ENCODE measurements at regions not wholly inside any gene's neighbourhood (a gene's known extent, or its start where the extent isn't known, plus 50 kb on each side); places are given as distances from the start of the nearest gene placed in this dataset.

DNA sequence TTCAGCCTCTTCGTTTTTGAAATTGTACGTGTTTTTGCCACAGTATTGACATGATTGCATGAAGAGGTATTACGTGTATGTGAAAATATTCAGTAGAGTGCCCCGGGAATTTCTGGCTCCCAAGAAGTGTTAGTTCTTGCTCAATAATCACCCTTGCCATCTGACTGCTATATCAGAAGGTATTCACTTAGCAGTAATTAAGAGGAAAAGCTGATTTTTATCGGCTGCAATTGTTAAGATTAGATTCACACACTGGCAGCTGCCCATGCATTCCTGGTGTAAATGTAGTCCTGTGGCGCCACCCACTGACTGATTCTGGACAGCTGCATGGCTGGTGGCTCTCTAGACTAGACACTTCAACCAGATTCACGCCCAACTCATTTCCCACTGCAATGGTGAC lies 440.1 kb upstream of the ADAMTS16 start:
- intact Hi-C loops (cut with DNase I), result no loop called here
- peak; percentile 57 for ATAC-seq (ENCODE audit: poor library complexity)
- DNase-seq, result peak; percentile 57

GRCh38 chr5:4700871-4701270 lies 439.3 kb upstream of the ADAMTS16 start:
- intact Hi-C loops (cut with DNase I), result no loop called here
- DNase-seq, result no peak
- no peak for ATAC-seq (ENCODE audit: poor library complexity)

- intact Hi-C loops (cut with DNase I), result no loop called here
- ATAC-seq (ENCODE audit: poor library complexity) (no peak), DNase-seq (no peak)
Observed at GRCh38 chr5:4703931-4704458, 436.1 kb upstream of the ADAMTS16 start.

DNA sequence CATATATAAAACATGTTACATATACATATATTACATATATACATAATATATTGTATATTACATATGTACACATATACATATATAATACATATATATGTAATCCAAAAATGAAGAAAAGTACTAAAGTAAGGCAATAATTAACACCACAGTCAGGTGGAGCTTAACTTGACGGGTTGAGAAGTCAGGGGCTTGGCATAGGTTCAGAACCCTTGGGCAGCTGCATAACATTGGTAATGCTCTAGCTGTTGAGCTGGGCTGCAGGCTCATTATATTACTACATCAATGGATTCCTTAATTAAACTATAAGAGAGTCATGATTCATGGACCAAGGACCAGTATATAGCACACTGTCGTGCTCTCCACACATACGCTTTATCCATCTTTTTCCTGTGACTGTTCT lies 435.2 kb upstream of the ADAMTS16 start:
- no peak for DNase-seq
- no peak for ATAC-seq (ENCODE audit: poor library complexity)
- intact Hi-C loops (cut with DNase I), result no loop called here

- DNase-seq (no peak), ATAC-seq (ENCODE audit: poor library complexity) (no peak)
- intact Hi-C loops (cut with DNase I), result no loop called here
Observed at GRCh38 chr5:4716781-4717180, 423.3 kb upstream of the ADAMTS16 start.

- intact Hi-C loops (cut with DNase I), result no loop called here
Observed at GRCh38 chr5:4717446-4717845, 422.7 kb upstream of the ADAMTS16 start.

GRCh38 chr5:4720831-4721230 lies 419.3 kb upstream of the ADAMTS16 start:
- ATAC-seq (ENCODE audit: poor library complexity) (no peak), DNase-seq (no peak)
- intact Hi-C loops (cut with DNase I), result no loop called here

More at GRCh38 chr5:4717446-4717845, 422.7 kb upstream of the ADAMTS16 start:
- DNase-seq, result no peak
- ATAC-seq (ENCODE audit: poor library complexity), result no peak

- DNase-seq (no peak), ATAC-seq (ENCODE audit: poor library complexity) (no peak)
- intact Hi-C loops (cut with DNase I), result no loop called here
Observed at GRCh38 chr5:4722886-4723285, 417.2 kb upstream of the ADAMTS16 start.

DNA sequence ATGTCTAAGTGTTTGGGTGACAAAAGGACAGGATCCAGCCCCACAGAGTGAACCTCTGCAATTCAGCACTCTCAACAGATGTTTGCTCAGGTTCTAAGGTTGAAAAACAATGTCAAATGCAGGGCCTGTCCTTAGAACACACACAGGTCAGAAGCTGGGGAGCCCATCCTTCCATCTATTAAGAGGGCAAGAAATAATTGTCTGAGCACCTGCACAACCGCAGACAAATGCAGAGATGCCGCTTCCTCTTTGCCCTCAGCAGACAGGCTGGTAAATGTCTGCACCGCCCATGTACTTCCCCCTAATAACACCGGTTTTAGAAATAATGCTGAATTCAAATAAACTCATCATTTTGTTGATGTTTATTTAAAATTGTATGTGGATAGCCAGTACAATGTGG lies 414.5 kb upstream of the ADAMTS16 start:
- intact Hi-C loops (cut with DNase I), result no loop called here
- DNase-seq, result no peak
- no peak for ATAC-seq (ENCODE audit: poor library complexity)

DNA sequence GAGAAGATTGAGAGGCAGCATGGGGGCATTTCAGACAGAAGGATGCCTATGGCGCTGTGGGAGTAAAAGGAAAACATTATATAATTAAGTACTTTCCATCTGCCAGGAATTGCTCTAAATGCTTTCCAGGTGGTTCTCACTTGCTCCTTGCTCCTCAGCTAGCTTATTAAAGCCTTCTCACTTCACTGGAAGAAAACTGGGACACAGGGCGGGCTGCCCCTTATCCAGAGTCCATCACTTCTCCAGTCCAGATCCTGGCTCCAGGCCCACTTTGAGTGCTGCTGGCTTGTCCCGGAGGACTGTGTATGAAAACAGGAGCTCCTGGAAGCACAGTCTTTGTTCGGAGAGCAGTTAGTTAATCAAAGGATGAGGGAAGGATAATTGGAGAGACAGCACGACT lies 409.9 kb upstream of the ADAMTS16 start:
- intact Hi-C loops (cut with DNase I), result no loop called here
- ATAC-seq (ENCODE audit: poor library complexity) (no peak), DNase-seq (no peak)

DNA sequence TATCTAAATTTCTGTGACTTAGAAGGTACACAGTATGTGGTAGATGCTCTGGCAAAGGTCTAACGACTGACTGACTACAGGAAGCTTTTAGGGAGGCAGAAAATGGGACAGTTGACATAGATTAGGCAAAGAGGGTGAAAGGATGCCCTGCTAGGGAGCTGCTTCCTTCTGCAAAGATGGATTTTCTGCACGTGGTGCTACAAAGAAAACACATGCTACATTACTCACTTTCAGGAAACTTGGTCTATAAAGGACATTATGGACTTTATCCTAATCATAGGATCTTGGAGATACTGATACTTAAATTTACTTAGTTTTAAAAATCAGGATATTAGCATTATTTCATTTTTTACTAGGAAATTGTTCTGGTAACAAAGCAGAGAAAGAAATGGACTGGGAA lies 405.8 kb upstream of the ADAMTS16 start:
- intact Hi-C loops (cut with DNase I), result no loop called here
- DNase-seq, result no peak
- ATAC-seq (ENCODE audit: poor library complexity), result no peak

- ATAC-seq (ENCODE audit: poor library complexity) (no peak), DNase-seq (no peak)
- intact Hi-C loops (cut with DNase I), result no loop called here
Observed at GRCh38 chr5:4735261-4735660, 404.9 kb upstream of the ADAMTS16 start.

DNA sequence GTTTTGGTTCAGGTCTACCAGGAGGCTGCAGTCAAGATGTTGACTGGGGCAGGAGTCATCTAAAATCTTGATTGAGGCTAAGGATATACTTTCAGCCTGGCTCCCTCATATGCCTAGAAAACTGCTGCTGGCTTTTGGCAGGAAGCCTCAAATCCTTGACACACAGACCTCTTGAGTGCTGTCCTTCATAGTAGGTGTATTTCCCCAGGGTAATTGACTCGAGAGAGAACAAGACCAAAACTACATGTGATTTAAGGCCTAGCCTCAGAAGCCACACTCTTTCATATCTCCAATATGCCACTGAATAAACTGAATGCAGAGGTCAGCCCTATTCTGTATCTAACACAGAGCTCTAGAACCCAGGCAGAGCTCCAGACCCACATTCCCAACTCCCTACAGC lies 402.3 kb upstream of the ADAMTS16 start:
- ATAC-seq (ENCODE audit: poor library complexity) (no peak), DNase-seq (no peak)
- intact Hi-C loops (cut with DNase I), result no loop called here

DNA sequence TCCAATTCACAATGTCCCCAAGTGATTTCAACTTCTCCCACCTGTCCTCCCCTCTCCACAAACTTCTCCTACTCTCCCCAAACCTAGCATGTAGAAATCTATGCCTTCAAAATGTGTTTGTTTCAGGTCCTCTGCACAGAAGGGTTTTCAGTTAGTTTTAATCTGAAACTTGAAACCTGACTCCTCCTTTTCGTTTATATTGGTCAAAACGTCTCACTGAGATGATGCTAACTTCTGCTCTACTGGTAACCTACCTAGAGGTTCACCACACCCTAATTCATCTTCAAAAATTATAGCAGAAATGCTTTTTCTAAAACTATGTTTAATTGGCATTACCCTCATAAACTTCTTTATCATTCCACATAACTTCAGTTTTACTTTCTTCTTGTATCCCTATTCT lies 401.8 kb upstream of the ADAMTS16 start:
- DNase-seq (no peak), ATAC-seq (ENCODE audit: poor library complexity) (no peak)
- intact Hi-C loops (cut with DNase I), result no loop called here

GRCh38 chr5:4740156-4740555 lies 400.0 kb upstream of the ADAMTS16 start:
- DNase-seq, result no peak
- ATAC-seq (ENCODE audit: poor library complexity), result no peak
- intact Hi-C loops (cut with DNase I), result no loop called here

- ATAC-seq (ENCODE audit: poor library complexity) (no peak), DNase-seq (no peak)
- intact Hi-C loops (cut with DNase I), result no loop called here
Observed at GRCh38 chr5:4758550-4758949, 381.6 kb upstream of the ADAMTS16 start.

DNA sequence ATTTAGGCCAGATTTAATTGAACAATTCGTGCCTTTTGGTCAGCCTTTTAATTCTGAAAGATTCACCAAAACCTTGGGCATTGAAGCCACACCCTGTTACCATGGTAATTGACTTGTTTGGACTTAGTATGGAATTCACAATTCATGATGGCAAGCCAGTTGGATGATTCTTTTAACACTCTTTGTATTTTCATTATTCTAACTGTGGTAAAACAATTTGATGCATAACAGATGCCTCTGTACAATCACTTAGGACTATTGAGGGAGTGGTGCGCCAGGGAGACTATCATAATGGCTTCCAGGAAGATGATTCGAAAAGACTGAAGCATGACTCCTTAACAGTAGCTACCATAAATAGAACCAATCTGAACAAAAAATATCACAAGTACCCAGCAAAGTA lies 381.1 kb upstream of the ADAMTS16 start:
- DNase-seq (no peak), ATAC-seq (ENCODE audit: poor library complexity) (no peak)
- intact Hi-C loops (cut with DNase I), result no loop called here

DNA sequence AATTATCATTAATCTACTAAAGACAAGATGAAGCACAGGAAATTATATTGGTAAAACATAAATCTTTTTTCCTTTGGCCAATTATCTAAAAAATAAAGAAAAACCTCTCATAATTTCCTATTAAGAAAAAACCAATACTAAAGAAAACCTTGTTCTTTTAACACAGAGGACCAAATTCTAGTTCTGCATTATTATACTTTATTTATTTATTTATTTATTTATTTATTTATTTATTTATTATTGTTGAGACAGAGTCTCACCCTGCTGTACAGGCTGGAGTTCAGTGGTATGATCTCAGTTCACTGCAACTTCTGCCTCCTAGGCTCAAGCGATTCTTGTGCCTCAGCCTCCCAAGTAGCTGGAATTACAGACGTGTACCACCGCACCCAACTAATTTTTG lies 377.8 kb upstream of the ADAMTS16 start:
- intact Hi-C loops (cut with DNase I), result no loop called here
- ATAC-seq (ENCODE audit: poor library complexity) (no peak), DNase-seq (no peak)

DNA sequence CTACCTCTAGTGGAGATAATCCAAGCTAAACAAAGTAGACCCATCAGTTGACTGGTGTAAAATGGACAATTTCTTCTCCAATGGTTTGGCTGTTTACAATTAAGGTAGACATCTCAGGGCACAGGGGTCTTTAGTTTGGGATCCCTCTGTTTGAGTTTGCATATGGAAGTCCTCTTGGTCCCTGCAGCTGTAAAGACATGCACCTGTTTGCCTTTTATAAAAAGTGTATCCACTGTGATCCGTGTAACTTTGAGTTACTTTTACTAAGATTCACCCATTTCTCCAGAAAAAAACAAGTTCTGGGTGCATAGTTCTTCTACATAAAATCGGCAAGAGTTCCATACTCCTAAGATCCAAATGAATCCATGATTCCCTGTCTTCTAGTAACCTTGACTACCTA lies 374.7 kb upstream of the ADAMTS16 start:
- no peak for ATAC-seq (ENCODE audit: poor library complexity)
- intact Hi-C loops (cut with DNase I), result no loop called here
- DNase-seq, result no peak

DNA sequence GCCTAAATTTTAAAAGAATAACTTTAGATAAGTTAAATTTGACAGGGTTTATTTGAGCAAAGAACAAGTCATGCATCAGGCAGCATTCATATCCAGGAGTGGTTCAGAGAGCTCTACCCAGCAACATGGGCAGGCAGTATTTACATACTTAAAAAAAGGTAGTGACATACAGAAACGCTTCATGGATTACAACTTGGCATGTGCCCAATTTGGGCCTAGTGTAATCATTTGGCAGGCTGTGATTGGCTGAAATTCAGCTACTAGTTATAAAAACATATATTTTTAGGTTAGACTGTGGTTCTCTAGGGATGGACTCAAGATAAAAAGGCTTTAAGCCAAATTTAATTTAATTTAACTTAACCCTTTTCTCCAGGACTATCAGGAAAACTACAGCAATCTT lies 374.0 kb upstream of the ADAMTS16 start:
- intact Hi-C loops (cut with DNase I), result no loop called here
- ATAC-seq (ENCODE audit: poor library complexity) (no peak), DNase-seq (no peak)

DNA sequence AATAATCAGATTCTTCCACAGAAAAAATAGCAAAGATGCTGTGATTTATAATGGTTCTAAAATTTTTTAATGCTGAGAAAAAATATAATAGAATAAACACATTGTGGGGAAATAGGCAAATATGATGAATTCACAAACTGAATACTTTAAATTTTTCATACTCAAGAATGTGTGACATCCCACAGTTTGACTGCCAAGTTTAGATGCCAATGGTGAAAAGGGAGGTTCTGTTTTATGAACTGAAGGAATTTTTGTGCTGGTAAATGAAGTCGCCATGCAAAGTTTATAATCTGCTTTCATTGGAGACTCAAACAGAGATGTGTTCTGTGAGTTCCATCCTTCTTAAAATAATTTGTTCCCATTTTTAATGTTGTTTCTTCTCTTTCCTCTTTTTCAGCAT lies 367.5 kb upstream of the ADAMTS16 start:
- intact Hi-C loops (cut with DNase I), result no loop called here
- ATAC-seq (ENCODE audit: poor library complexity) (no peak), DNase-seq (no peak)
